ENCODE measurements at regions not wholly inside any gene's neighbourhood (a gene's known extent, or its start where the extent isn't known, plus 50 kb on each side); places are given as distances from the start of the nearest gene placed in this dataset.

DNA sequence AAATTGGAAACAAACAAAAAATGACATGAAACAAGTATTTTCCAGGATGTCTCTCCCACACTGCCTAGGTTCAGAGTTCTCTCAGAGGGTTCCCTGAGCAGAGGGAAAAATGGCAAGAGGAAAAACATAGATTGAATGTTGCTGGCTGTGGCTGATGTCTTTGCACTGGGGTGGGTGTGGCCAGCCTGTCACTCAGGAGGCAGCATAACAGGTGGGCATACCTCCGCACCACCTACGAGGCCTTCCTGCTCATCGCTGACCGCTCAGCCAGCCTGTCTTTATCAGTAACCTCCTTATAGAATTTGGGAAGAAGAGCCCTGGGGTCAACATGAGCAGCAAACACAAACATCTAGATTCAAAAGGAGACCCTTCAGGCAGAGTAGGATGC is 216.6 kb upstream of the UMPS start:
- TF ChIP-seq CTCF (IDR thresholded peaks at IDR 0.05; ENCODE audit: insufficient read depth, missing control alignments): no peak
- no peak for DNase-seq (ENCODE audit: insufficient read length, low spot score)
- FAIRE-seq: no peak

- DNase-seq (ENCODE audit: insufficient read length, low spot score): no peak
- no peak for TF ChIP-seq CTCF (IDR thresholded peaks at IDR 0.05; ENCODE audit: insufficient read depth, missing control alignments)
- FAIRE-seq: no peak
Observed at GRCh38 chr3:124514683-124515082, 215.6 kb upstream of the UMPS start.

GRCh38 chr3:124516333-124516732 is 213.9 kb upstream of the UMPS start:
- no peak for FAIRE-seq
- no peak for DNase-seq (ENCODE audit: insufficient read length, low spot score)
- no peak for TF ChIP-seq CTCF (IDR thresholded peaks at IDR 0.05; ENCODE audit: insufficient read depth, missing control alignments)

DNA sequence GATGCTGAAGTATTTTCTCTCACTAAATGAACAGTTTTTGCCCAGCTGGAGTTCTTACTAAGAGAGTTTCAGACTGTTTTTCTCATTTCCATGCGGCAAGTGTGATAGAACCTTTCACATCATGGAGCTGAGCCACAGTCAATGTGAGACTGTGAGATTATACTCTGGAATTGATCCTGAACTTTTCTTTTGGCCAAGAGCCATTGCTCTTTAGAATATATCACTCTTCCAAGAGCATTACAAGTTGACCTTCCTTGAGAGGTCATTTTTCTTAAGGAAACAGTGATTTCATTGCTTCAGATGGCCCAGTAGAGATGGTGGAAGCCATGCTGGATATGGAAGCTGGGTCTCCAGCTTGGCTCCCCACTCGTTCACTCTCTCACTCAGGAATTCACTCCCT is 212.9 kb upstream of the UMPS start:
- no peak for DNase-seq (ENCODE audit: insufficient read length, low spot score)
- no peak for TF ChIP-seq CTCF (IDR thresholded peaks at IDR 0.05; ENCODE audit: insufficient read depth, missing control alignments)
- no peak for FAIRE-seq

- no peak for DNase-seq (ENCODE audit: insufficient read length, low spot score)
- TF ChIP-seq CTCF (IDR thresholded peaks at IDR 0.05; ENCODE audit: insufficient read depth, missing control alignments): no peak
Observed at GRCh38 chr3:124518350-124518749, 211.9 kb upstream of the UMPS start.

GRCh38 chr3:124519591-124520194 is 210.6 kb upstream of the UMPS start:
- FAIRE-seq (no peak), DNase-seq (ENCODE audit: insufficient read length, low spot score) (no peak)
- no peak for TF ChIP-seq CTCF (IDR thresholded peaks at IDR 0.05; ENCODE audit: insufficient read depth, missing control alignments)

More at GRCh38 chr3:124518350-124518749, 211.9 kb upstream of the UMPS start:
- no peak for FAIRE-seq

GRCh38 chr3:124520970-124521369 is 209.3 kb upstream of the UMPS start:
- DNase-seq (ENCODE audit: insufficient read length, low spot score): no peak
- TF ChIP-seq CTCF (IDR thresholded peaks at IDR 0.05; ENCODE audit: insufficient read depth, missing control alignments): no peak
- no peak for FAIRE-seq

All from D721Med (cell line).